B cell (primary cell): ENCODE measurements at regions not wholly inside any gene's neighbourhood (a gene's known extent, or its start where the extent isn't known, plus 50 kb on each side); places are given as distances from the start of the nearest gene placed in this dataset.

ENCODE experiments used
- CTCF ChIP-seq: fragments of 200-600 bp; IDR thresholded peaks from one replicate; pipeline ENCODE4 v1.8.0; 2022; ENCODE audit warnings: antibody characterized with exemption, mild to moderate bottlenecking
- EZH2 ChIP-seq: IDR thresholded peaks from 2 replicates; pipeline ENCODE4 v1.6.1; 2012; ENCODE audit warnings: borderline replicate concordance, low read depth, mild to moderate bottlenecking, moderate library complexity, low read length; ENCODE audit not compliant: insufficient read depth, poor library complexity, severe bottlenecking

- TF ChIP-seq CTCF, result no peak
- no peak for TF ChIP-seq EZH2
Measured at GRCh38 chr5:2670940-2671339, 80.5 kb downstream of the IRX2 start.
